ENCODE measurements at regions not wholly inside any gene's neighbourhood (a gene's known extent, or its start where the extent isn't known, plus 50 kb on each side); places are given as distances from the start of the nearest gene placed in this dataset.
A peak's percentile ranks its signal among the peaks of the same experiment; 100 is the strongest.

- no peak overlapping the region for H3K4me3 ChIP-seq (ENCODE audit: control insufficient read depth, low read depth, low read length)
- no peak for DNase-seq (ENCODE audit: low read depth)
- TF ChIP-seq, protein P1, sequence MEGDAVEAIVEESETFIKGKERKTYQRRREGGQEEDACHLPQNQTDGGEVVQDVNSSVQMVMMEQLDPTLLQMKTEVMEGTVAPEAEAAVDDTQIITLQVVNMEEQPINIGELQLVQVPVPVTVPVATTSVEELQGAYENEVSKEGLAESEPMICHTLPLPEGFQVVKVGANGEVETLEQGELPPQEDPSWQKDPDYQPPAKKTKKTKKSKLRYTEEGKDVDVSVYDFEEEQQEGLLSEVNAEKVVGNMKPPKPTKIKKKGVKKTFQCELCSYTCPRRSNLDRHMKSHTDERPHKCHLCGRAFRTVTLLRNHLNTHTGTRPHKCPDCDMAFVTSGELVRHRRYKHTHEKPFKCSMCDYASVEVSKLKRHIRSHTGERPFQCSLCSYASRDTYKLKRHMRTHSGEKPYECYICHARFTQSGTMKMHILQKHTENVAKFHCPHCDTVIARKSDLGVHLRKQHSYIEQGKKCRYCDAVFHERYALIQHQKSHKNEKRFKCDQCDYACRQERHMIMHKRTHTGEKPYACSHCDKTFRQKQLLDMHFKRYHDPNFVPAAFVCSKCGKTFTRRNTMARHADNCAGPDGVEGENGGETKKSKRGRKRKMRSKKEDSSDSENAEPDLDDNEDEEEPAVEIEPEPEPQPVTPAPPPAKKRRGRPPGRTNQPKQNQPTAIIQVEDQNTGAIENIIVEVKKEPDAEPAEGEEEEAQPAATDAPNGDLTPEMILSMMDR (conservative IDR thresholded peaks at IDR 0.05; ENCODE audit: control insufficient read depth, insufficient read depth, low read depth, low read length) = no peak
These were observed 99.1 kb upstream of the GRAMD1B start for GRCh38 chr11:123330948-123331347.

DNA sequence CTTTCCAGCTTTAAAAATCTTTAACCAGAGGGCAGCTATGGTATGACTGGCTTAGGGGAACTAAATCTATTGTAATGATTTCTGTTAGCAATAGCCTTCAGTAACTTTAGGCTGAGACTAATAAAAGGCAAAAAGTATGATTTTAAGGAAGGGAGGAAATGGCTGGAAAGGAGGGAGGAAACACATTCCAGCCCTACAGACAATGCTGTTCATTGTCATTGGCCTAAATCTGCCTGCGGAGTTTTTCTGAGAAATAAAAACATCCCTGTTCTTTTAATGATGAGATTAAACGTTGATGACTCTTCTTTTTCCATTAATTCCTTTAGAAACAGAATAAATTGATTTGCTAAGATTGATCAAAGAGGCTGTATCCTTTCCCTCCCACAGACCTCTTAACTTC is 99.6 kb upstream of the GRAMD1B start:
- H3K4me3 ChIP-seq (ENCODE audit: control insufficient read depth, low read depth, low read length) = no peak overlapping the region
- TF ChIP-seq, protein P1 (conservative IDR thresholded peaks at IDR 0.05; ENCODE audit: control insufficient read depth, insufficient read depth, low read depth, low read length) = no peak
- DNase-seq (ENCODE audit: low read depth) = no peak

- DNase-seq (ENCODE audit: low read depth) = no peak
- no peak overlapping the region for H3K4me3 ChIP-seq (ENCODE audit: control insufficient read depth, low read depth, low read length)
- TF ChIP-seq, protein P1 (conservative IDR thresholded peaks at IDR 0.05; ENCODE audit: control insufficient read depth, insufficient read depth, low read depth, low read length) = no peak
These were observed 100.0 kb upstream of the GRAMD1B start for GRCh38 chr11:123330071-123330470.

GRCh38 chr11:123328281-123328867 is 101.7 kb upstream of the GRAMD1B start:
- TF ChIP-seq, protein P1 (conservative IDR thresholded peaks at IDR 0.05; ENCODE audit: control insufficient read depth, insufficient read depth, low read depth, low read length) = no peak
- no peak overlapping the region for H3K4me3 ChIP-seq (ENCODE audit: control insufficient read depth, low read depth, low read length)
- no peak for DNase-seq (ENCODE audit: low read depth)

DNA sequence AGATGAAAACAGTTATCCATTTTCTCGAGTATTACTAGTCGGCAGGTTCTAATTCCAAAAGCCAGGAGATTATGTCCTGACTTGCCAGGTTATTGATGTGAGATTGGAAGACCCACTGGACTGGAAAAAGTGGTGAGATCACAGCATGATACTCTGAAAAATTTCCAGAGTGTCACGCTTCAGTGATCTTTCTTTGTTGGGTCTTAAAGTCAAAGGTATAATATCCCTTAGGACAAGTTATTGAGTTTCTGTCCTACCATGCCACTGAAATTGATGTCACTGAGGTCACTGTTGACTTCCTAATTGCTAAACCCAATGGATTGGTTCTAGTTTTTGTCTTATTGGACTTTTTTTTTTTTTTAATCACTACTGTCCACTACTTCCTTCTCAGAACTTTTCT is 104.5 kb upstream of the GRAMD1B start:
- TF ChIP-seq, protein P1 (conservative IDR thresholded peaks at IDR 0.05; ENCODE audit: control insufficient read depth, insufficient read depth, low read depth, low read length) = no peak
- no peak for DNase-seq (ENCODE audit: low read depth)
- H3K4me3 ChIP-seq (ENCODE audit: control insufficient read depth, low read depth, low read length) = no peak overlapping the region

- DNase-seq (ENCODE audit: low read depth) = no peak
- TF ChIP-seq, protein P1 (conservative IDR thresholded peaks at IDR 0.05; ENCODE audit: control insufficient read depth, insufficient read depth, low read depth, low read length) = no peak
- no peak overlapping the region for H3K4me3 ChIP-seq (ENCODE audit: control insufficient read depth, low read depth, low read length)
These were observed 106.5 kb upstream of the GRAMD1B start for GRCh38 chr11:123323568-123323967.

GRCh38 chr11:123321636-123322035 is 108.4 kb upstream of the GRAMD1B start:
- TF ChIP-seq, protein P1 (conservative IDR thresholded peaks at IDR 0.05; ENCODE audit: control insufficient read depth, insufficient read depth, low read depth, low read length) = no peak
- peak; percentile 75 for DNase-seq (ENCODE audit: low read depth)
- H3K4me3 ChIP-seq (ENCODE audit: control insufficient read depth, low read depth, low read length) = no peak overlapping the region

Measured in fibroblast of mammary gland (primary cell).